GM21576 (cell line): ENCODE measurements at regions not wholly inside any gene's neighbourhood (a gene's known extent, or its start where the extent isn't known, plus 50 kb on each side); places are given as distances from the start of the nearest gene placed in this dataset.

Experiments used
- ATAC-seq: cut with Tn5 transposase; IDR thresholded peaks from one replicate; pipeline ENCODE4 v1.9.1; 2021; ENCODE audit warnings: mild to moderate bottlenecking, moderate library complexity; ENCODE audit not compliant: unreplicated experiment

DNA sequence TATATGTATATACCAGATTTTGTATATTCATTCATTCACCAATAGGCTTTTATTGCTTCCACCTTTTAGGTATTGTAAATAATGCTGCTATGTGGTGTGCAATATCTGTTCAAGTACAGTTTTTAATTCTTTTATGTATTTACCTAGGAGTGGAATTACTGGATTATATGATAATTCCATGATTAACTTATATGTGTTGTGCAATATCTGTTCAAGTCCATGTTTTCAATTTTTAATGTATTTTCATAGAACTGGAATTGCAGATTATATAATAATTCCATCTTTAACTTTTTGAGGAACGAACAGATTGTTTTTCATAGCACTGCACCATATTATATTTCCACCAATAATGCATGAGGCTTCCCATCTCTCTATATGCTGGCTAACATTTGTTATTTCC is 50.6 kb upstream of the L3MBTL4 start:
- no peak for ATAC-seq

- no peak for ATAC-seq
Measured at GRCh38 chr18:6476190-6476589, 61.5 kb upstream of the L3MBTL4 start.

DNA sequence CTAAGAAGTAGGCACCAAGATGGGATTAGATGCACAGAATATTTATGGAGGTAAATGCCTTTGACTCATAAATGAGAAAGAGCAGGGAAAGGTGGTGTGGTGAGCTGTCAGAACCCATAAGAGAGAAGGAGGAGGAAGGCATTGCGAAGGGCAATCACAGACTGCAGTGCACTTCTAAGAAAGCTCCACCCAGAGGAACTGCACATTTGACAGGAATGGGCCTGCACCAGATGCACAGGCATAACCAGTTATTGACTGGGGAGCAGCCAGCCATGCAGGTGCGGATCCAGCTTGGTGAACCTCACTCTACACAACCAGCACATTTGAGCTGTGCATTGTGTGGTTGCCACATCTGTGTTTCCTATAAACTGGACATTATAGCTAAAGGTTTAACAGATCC is 62.2 kb upstream of the L3MBTL4 start:
- ATAC-seq: no peak

DNA sequence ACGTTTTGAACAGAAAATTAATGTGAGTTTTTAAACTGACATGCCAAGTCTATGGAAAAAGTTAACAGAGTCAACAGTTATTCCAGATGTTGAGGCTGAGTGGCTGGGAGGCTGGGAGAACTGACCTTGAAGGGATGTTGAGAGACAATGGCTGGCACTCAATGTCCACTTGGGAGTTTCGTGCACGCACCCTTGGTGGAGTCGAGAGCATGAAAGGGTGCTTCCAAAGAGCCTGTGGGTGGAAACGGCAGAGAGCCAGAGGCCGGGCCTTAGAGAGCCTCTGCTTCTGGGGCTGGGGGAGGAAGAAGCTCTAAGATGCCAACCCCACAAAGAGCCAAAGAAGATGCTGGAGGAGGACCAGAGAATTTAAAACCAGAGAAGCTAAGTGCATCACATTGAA is 63.4 kb upstream of the L3MBTL4 start:
- no peak for ATAC-seq

DNA sequence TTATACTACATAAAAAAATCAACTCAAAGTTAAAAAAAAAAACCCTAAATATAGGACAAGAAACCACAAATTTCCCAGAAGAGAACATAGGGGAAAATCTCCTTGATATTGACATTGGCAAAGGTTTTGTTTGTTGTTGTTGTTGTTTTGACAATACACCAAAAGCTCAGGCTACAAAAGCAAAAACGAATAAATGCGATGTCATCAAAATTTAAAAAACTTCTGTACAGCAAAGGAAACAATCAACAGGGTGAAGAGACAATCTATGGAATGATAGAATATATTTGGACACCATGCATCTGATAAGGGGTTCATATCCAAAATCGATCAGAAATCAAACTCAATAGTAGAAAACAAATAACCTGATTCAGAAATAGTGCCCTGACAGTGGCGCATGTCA is 65.0 kb upstream of the L3MBTL4 start:
- no peak for ATAC-seq

GRCh38 chr18:6482198-6482977 is 67.7 kb upstream of the L3MBTL4 start:
- no peak for ATAC-seq

DNA sequence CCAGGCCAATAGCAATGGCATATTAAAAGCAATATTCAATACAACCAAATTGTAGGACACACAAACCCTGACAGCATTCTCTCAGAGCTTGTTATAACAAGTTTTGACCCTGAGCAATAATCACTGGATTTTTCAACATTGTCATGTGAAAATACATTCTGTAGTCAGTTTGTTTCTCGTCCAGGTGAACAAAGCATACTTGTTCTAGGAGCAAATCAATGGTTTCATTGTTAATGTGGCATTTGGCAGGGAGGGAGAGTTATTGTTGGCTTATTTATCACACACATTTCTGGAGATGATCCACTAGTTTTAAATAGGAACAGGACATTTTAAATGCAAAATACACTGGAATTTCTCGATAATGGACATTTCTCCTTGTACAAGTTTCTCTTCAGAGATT is 69.9 kb upstream of the L3MBTL4 start:
- no peak for ATAC-seq

DNA sequence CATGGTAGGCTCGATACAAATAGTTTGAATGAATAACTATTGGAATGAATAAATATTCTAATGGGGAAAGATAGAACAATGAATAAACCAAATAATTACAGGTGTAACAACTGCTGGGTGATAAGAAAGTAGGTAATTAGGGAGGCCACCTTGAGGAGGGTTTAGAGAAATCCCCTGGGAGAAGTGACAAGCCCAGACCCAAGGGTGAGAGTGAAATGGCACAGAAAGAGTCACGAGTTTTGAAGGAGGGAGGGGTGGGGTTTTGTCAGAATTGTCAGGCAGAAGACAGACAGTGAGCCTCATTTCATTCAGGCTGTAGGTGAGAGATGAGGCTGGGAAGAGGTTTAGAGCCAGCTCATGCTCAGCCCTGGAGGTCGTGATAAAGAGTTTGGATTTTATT is 71.6 kb upstream of the L3MBTL4 start:
- ATAC-seq: no peak

GRCh38 chr18:6486764-6487426 is 72.2 kb upstream of the L3MBTL4 start:
- no peak for ATAC-seq

DNA sequence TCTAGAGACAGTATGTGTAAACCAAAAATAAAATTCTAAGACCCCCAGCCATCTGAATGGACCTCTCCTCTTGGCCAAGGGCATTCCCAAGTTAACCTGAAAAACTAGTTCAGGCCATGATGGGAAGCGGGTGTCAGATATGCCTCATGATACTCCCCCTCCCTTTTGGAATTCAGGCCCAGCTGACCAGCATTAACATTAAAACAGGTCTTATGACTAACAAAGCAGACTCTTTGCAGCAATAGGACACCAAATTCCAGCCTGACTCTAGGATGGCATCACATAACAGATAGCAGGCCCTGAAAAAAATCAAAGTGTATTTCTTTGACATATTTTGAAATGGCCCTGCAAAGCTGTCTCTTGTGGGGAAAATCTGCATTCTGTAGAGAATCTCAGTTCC is 73.3 kb upstream of the L3MBTL4 start:
- ATAC-seq: no peak

DNA sequence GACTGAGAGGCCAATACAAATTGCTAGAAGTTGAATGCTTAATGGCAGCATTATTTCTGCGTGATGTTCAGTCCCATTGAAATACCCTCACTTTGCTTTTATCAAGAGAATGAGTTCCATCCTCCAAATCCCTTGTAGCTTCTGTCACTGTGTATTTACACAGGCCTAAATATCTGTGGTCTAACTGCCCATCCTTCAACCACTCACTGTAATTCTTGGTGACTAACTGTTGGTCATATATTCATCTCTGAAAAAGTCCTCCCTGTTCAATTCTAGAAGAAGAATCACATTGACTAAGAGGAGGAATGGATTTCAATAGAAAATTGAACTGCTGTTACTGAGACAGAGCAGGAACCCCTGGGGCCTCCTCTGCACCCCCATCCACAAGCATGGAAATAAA is 74.2 kb upstream of the L3MBTL4 start:
- no peak for ATAC-seq

DNA sequence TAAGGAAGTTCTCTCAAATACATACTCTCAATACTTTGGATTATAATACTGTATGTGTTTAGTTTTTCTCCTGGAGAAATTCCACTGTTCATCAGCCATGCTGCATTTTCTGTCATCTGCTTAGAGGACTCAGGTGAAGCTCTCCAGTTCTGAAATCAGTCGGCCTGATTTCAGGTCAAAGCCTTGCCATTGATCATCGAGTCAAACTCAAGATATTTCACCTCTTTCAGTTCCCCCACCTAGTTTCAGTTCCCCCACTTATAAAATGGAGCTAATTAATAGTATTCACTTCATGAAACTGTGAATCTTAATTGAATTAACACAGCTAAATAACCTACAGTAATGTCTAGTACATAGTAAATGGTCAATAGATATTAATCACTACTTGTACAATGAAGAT is 75.3 kb upstream of the L3MBTL4 start:
- ATAC-seq: no peak

DNA sequence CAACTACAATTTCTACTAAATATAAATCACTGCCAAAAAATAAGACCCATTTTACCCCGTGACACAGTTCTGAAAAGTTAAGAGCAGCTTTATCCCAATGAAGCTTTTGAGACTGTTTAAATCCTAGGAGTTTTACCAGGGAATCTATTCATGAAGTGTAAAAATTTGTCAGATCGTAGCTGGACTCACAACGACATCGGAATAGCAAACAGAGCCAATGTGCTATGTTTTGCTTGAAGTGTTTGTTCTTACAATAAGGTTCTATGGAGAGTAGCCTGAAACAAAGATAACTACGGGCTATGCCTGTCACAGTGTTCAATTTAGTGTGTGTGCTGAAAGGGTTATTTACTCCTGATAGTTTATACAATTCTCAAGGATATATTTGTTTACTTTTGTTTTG is 78.5 kb upstream of the L3MBTL4 start:
- no peak for ATAC-seq

- no peak for ATAC-seq
Measured at GRCh38 chr18:6495536-6495935, 80.8 kb upstream of the L3MBTL4 start.

GRCh38 chr18:6497543-6497942 is 82.8 kb upstream of the L3MBTL4 start:
- ATAC-seq: no peak

DNA sequence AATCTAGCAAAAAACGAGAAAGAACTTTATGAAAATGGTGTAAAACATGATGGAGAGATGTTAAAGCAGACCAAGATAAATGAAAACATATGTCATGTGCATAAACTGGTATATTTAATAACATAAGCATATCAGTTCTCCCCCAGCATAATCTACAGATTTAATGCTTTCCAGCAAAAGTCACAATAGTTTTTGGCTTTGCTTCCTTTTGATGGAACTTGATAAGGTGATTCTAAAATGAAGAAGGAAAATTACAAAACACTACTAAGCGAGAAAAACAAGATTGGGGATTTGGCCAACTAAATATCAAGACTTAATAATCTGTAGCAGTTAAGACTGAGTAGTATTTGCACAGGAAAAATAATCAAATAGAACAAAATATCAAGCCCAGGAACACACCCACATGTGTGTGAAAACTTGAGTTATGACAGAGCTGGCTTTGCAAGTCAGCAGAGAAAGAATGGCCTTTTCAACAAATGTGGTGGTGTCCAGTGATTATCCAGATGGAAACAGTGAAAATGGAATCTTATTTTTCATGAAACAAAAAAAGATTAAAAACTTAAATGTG is 83.7 kb upstream of the L3MBTL4 start:
- no peak for ATAC-seq

DNA sequence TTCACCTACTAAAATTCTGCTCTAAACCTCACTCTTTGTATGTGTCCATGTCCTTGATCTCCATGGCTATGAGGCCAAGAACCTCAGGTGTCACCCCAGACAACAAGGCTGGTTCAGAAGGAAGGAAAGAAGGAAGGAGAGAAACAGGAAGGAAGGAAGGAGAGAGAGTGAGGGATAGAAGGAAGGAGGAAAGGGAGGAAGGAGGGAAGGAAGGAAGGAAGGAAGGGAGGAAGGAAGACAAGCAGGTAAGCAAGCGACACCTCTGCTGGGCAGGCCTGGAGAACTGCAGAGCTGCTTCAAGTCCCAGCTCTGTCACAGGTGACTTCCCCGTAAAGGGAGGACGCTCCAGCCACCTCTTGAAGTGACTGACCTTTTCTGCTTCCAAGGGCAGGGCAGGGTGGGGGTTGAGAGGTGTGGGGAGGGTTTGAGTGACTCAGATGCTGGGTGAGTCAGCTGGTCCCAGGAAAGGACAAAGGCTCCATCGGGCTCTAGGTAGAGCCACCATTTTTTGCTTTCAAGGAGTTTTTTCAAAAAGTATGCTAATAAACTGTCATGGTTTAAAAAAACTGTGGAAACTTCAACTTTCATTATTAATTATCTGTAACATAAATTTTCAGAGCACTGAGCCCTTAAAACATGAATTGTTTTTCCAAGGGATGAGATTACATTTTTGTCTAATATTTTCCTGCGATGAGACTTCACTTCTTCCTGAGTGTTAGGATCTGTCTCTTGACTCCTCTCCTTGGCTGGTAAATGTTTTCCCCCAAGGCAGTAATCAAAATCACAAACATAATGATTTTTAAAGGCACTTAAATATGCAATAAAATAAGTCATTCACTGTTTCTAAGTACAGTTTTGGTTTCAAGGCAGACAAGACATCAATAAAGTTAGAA is 90.1 kb upstream of the L3MBTL4 start:
- no peak for ATAC-seq

DNA sequence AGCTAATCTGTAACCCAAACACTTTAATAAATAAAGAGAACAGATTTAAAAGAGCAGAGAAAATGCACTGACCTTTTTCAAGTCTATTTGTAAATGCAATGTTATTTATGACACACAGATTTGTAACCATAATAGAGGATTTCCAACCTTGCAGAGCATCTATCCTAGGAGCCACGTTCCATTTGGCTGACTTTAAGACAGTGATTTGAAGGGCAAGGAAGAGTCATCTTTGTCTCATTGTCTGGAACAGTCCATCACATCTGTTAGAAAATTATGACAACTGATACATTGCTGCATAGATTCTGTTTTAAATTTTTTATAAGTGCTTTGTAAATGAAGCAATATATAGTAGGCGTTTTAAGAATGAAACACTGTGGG is 90.8 kb upstream of the L3MBTL4 start:
- no peak for ATAC-seq

GRCh38 chr18:6509417-6509816 is 94.7 kb upstream of the L3MBTL4 start:
- ATAC-seq: no peak

- ATAC-seq: no peak
Measured at GRCh38 chr18:6509832-6510231, 95.1 kb upstream of the L3MBTL4 start.

DNA sequence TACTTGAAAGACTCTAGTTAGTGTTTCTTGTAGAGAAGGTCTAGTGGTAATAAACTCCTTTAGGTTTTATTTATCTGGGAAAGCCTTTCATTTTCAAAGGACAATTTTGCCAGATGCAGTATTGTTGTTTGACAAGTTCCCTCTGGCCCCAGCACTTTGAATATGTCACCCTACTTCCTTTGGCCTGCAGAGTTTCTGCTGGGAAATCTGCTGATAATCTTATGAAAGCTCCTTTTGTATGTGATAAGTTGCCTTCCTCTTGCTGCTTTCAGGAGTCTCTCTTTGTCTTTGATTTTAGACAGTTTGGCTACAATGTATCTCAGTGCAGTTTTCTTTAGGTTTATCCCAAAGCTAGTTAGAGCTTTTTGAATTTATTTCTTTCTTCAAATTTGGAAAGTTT is 106.2 kb upstream of the L3MBTL4 start:
- ATAC-seq: no peak
